Panc1 (cell line): ENCODE measurements at regions not wholly inside any gene's neighbourhood (a gene's known extent, or its start where the extent isn't known, plus 50 kb on each side); places are given as distances from the start of the nearest gene placed in this dataset.

Experiments used
- ATAC-seq: fragments of 200-7000 bp; cut with Tn5 transposase; 2 replicates; pipeline ENCODE4 v1.9.1; 2020; ENCODE audit warnings: mild to moderate bottlenecking, moderate library complexity
- BruUV-seq: library from RNA; stranded (reverse); fragments of 400-500 nt; replicated peaks from 2 replicates; lab custom pipeline; 2021; lab: Mats Ljungman, UMichigan
- CTCF ChIA-PET: fragments of 300-600 bp; sonication (Branson Sonifier 250); formaldehyde crosslinking; loops from one replicate; lab custom pipeline; 2022; ENCODE audit warnings: antibody characterized with exemption; lab: Charles Lee
- POLR2A ChIA-PET: fragments of 300-600 bp; sonication (Branson Sonifier 250); formaldehyde crosslinking; loops from one replicate; lab custom pipeline; 2022; ENCODE audit warnings: antibody characterized with exemption; lab: Charles Lee
- DNase-seq: peaks from one replicate; pipeline ENCODE4 v3.0.0-alpha.2; 2010; ENCODE audit warnings: low read depth, low spot score
- H3K27ac ChIP-seq: 2 replicates; pipeline ENCODE4 v1.5.1; 2011; ENCODE audit warnings: mild to moderate bottlenecking, low read length, inconsistent platforms
- H3K27me3 ChIP-seq: fragments of 200-500 bp; sonication (Bioruptor generic); 2 replicates; pipeline ENCODE4 v1.6.0; 2014; ENCODE audit warnings: low read length, inconsistent platforms; ENCODE audit not compliant: control insufficient read depth, insufficient read depth
- H3K36me3 ChIP-seq: fragments of 200-500 bp; sonication (Bioruptor generic); 2 replicates; pipeline ENCODE4 v1.5.1; 2014; ENCODE audit warnings: inconsistent platforms, mild to moderate bottlenecking, low read length, moderate library complexity; ENCODE audit not compliant: control insufficient read depth, insufficient read depth
- H3K4me1 ChIP-seq: 2 replicates; pipeline ENCODE4 v1.5.1; 2011; ENCODE audit warnings: inconsistent platforms, mild to moderate bottlenecking, low read length, moderate library complexity; ENCODE audit not compliant: control insufficient read depth, insufficient read depth
- H3K4me3 ChIP-seq, 2 experiments: 2 replicates each; pipeline ENCODE4 v1.5.1; 2011 to 2012; ENCODE audit warnings: low read depth in 2 of 2, low read length in 2 of 2, mild to moderate bottlenecking in 2 of 2, inconsistent platforms in 1 of 2, moderate library complexity in 1 of 2
- H3K9me3 ChIP-seq: fragments of 200-500 bp; sonication (Bioruptor generic); 2 replicates; pipeline ENCODE4 v1.5.1; 2014; ENCODE audit warnings: low read depth, mild to moderate bottlenecking, inconsistent platforms, low read length, moderate library complexity; ENCODE audit not compliant: control insufficient read depth, insufficient read depth
- POLR2AphosphoS5 ChIP-seq: IDR thresholded peaks from 2 replicates; pipeline ENCODE4 v1.6.1; 2012; ENCODE audit warnings: mild to moderate bottlenecking, low read depth, low read length, moderate library complexity
- SIN3A ChIP-seq: IDR thresholded peaks from 2 replicates; pipeline ENCODE4 v1.6.1; 2012; ENCODE audit warnings: low read depth, mild to moderate bottlenecking, low read length, moderate library complexity, borderline replicate concordance; ENCODE audit not compliant: insufficient read depth
- TCF7L2 ChIP-seq: IDR thresholded peaks from 2 replicates; pipeline ENCODE4 v1.6.1; 2011; ENCODE audit warnings: mild to moderate bottlenecking, low read depth, low read length, inconsistent platforms
- in situ Hi-C: cut with HindIII; loops from 2 replicates; pipeline ENCODE4 v1.10.0; 2016; ENCODE audit warnings: low sequenced_read_pairs, low pct_unique_long_range_greater_than_20kb
- intact Hi-C: fragments of 100-400 bp; cut with micrococcal nuclease; formaldehyde crosslinking; loops from one replicate; pipeline ENCODE4 v1.10.0; 2022; ENCODE audit not compliant: unreplicated experiment
- TF ChIP-seq, protein P1 (sequence below): fragments of 450-650 bp; IDR thresholded peaks from 2 replicates; pipeline ENCODE4 v1.5.1; 2017; ENCODE audit warnings: mild to moderate bottlenecking
- TF ChIP-seq, protein P2 (sequence below), 2 experiments: IDR thresholded peaks; 2 replicates each; pipeline ENCODE4 v1.6.1; 2011 to 2012; ENCODE audit warnings: low read depth in 2 of 2, control low read depth in 1 of 2, low read length in 1 of 2, mild to moderate bottlenecking in 1 of 2, moderate library complexity in 1 of 2; ENCODE audit not compliant: insufficient read depth in 1 of 2

DNA sequence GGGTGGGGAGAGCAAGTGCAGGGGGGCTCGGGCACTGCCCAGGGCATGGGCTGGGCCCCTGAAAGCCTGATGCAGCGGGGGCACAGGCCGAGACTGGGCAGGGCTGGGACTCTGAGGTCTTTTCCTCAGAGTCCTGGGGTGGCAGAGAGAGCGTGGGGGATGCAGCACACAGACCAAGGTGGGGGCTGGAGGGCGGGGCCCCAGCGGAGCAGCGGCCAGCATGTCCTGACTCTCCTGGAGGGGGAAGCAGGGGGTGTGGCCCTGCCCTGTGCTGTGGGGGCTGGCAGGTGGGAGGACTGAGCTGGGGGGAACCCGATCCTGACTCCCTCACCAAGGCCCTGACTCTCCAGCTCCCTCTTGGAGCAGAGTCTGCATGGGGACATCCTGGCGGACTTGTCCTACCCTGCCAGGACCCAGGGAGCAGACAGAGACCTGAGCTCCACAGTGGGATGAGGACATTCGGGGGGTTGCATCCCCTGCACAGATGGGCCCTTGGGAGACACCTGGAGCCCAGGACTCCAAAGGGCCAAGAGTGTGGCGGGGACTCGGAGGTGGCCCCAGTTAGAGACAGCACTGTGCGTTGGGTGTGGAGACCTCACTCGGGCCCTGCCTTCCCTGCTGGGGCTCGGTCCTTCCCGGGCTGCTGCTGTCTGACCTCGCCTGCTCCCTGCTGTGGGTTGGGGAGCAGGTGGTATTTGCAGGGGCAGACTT lies 326.1 kb downstream of the TMEM121 start:
- Histone ChIP-seq H3K27me3 (no peaks in the 10 kb centered on the region), H3K9me3 (no peaks in the 10 kb centered on the region), H3K36me3 (no peaks in the 10 kb centered on the region), H3K4me1 (no peaks in the 10 kb centered on the region), H3K4me3 (no peak overlapping the region), H3K27ac (no peak overlapping the region)
- DNase-seq (no peak), ATAC-seq (peak; percentile 46; the same call in 1 of the 2 replicates)
- TF ChIP-seq, protein P1, sequence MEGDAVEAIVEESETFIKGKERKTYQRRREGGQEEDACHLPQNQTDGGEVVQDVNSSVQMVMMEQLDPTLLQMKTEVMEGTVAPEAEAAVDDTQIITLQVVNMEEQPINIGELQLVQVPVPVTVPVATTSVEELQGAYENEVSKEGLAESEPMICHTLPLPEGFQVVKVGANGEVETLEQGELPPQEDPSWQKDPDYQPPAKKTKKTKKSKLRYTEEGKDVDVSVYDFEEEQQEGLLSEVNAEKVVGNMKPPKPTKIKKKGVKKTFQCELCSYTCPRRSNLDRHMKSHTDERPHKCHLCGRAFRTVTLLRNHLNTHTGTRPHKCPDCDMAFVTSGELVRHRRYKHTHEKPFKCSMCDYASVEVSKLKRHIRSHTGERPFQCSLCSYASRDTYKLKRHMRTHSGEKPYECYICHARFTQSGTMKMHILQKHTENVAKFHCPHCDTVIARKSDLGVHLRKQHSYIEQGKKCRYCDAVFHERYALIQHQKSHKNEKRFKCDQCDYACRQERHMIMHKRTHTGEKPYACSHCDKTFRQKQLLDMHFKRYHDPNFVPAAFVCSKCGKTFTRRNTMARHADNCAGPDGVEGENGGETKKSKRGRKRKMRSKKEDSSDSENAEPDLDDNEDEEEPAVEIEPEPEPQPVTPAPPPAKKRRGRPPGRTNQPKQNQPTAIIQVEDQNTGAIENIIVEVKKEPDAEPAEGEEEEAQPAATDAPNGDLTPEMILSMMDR, result no peak
- TF ChIP-seq TCF7L2 (no peak), SIN3A (no peak), POLR2AphosphoS5 (no peak)
- TF ChIP-seq, protein P2, sequence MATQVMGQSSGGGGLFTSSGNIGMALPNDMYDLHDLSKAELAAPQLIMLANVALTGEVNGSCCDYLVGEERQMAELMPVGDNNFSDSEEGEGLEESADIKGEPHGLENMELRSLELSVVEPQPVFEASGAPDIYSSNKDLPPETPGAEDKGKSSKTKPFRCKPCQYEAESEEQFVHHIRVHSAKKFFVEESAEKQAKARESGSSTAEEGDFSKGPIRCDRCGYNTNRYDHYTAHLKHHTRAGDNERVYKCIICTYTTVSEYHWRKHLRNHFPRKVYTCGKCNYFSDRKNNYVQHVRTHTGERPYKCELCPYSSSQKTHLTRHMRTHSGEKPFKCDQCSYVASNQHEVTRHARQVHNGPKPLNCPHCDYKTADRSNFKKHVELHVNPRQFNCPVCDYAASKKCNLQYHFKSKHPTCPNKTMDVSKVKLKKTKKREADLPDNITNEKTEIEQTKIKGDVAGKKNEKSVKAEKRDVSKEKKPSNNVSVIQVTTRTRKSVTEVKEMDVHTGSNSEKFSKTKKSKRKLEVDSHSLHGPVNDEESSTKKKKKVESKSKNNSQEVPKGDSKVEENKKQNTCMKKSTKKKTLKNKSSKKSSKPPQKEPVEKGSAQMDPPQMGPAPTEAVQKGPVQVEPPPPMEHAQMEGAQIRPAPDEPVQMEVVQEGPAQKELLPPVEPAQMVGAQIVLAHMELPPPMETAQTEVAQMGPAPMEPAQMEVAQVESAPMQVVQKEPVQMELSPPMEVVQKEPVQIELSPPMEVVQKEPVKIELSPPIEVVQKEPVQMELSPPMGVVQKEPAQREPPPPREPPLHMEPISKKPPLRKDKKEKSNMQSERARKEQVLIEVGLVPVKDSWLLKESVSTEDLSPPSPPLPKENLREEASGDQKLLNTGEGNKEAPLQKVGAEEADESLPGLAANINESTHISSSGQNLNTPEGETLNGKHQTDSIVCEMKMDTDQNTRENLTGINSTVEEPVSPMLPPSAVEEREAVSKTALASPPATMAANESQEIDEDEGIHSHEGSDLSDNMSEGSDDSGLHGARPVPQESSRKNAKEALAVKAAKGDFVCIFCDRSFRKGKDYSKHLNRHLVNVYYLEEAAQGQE (IDR thresholded peaks at IDR 0.05; ENCODE audit: insufficient read depth in 1 of 2, low read depth in 2 of 2, low read length in 1 of 2), result no peak
- intact Hi-C loops (no loop called here), in situ Hi-C loops (no loop called here)
- ChIA-PET POLR2A (no interaction called here), CTCF (interaction anchor here (0.6 kb wide), 1 partner anchor 14 kb away, joined by 3 read pairs; no protein-coding TSS in a partner anchor)
- no TSS peak for BruUV-seq

DNA sequence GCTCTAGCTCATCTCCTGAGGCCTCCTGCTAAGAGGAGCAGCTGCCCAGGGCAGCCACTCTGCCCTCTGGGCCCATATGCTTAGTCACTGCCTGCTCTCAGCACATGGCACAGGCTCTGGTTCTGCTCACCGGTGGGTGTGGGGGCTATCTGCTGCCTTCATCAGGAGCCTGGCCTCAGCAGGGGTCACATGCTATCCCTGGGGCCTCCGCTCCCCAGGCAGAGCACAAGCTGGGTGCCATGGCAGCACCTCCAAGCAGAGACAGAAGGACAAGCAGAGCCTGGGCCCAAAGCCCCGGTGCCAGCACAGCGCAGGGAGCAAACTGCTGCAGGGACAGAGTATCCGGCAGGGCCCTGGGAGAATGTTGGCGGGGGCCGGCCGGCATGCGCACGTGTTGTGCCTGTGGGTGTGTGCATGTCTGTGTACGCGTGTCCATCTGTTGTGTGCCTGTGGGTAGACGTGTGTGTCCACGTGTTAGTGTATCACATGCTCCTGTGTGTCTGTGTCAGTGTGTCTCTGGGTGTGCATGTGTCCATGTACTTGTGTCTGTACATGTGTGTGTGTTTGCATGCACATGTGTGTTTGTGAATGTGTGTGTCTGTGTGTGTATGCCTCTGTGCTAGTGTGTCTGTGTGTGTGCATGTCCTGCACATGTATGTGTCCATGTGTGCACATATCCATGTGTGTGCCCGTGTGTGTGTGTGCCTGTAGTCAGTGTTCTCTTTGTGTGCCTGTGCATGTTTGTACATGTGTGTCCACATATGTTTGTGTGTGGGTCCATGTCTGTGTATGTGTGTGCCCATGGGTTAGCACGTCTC lies 326.9 kb downstream of the TMEM121 start:
- in situ Hi-C loops, result no loop called here
- no peaks in the 10 kb centered on the region for H3K27me3 ChIP-seq
- H3K4me1 ChIP-seq, result no peaks in the 10 kb centered on the region
- DNase-seq (no peak), ATAC-seq (no peak)
- intact Hi-C loops, result no loop called here
- H3K27ac ChIP-seq, result no peak overlapping the region
- TF ChIP-seq SIN3A (no peak), POLR2AphosphoS5 (no peak), TCF7L2 (no peak)
- TF ChIP-seq, protein P2 (IDR thresholded peaks at IDR 0.05; ENCODE audit: insufficient read depth in 1 of 2, low read depth in 2 of 2, low read length in 1 of 2), result no peak
- TF ChIP-seq, protein P1, result no peak
- H3K9me3 ChIP-seq, result no peaks in the 10 kb centered on the region
- no peak overlapping the region for H3K4me3 ChIP-seq
- ChIA-PET POLR2A (no interaction called here), CTCF (no interaction called here)
- BruUV-seq, result no TSS peak
- no peaks in the 10 kb centered on the region for H3K36me3 ChIP-seq
